ENCODE measurements at regions not wholly inside any gene's neighbourhood (a gene's known extent, or its start where the extent isn't known, plus 50 kb on each side); places are given as distances from the start of the nearest gene placed in this dataset.

DNA sequence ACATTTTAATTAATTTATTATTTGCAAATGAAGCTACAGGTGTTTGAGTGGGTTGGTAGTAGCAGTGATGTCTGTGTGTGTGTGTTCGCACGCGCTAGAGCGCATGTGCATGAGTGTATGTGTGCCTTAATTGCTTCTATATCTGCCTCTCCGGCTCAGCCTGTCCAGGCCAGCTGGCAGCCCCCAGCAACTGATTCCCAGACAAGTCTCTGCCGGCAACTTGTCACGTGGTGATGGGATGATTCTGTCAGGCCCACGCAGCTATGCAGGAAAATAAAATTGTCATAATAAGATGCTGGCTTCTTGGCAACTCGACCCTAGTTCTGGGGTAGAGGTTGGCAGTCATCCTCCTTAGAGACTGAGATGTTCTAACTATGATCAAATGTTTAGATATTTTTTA lies 712.8 kb upstream of the SOX9 start:
- TF ChIP-seq POLR2A (IDR thresholded peaks at IDR 0.05; ENCODE audit: low read depth, low read length) (no peak), POLR2AphosphoS5 (IDR thresholded peaks at IDR 0.05; ENCODE audit: low read depth, low read length) (no peak)
